ENCODE measurements at regions not wholly inside any gene's neighbourhood (a gene's known extent, or its start where the extent isn't known, plus 50 kb on each side); places are given as distances from the start of the nearest gene placed in this dataset.
"Not testable (repeated sequence)": the region's sequence is repeated elsewhere in the genome, so short reads cannot be mapped to it uniquely, and the experiment has no call there.

DNA sequence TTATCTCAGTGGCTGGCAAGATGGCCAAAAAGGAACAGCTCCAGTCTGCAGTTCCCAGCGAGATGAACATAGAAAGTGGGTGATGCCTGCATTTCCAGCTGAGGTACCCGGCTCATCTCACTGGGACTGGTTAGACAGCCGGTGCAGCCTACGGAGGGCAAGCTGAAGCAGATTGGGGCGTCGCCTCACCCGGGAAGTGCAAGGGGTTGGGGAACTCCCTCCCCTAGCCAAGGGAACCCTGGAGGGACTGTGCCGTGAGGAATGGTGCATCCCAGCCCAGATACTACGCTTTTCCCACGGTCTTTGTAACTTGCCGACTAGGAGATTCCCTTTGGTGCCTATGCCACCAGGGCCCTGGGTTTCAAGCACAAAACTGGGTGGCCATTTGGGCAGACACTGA is 324.7 kb downstream of the GJA1 start:
- ATAC-seq (no peak), DNase-seq (no peak)
- no peaks in the 10 kb centered on the region for H3K4me1 Mint-ChIP-seq
- H3K27me3 Mint-ChIP-seq: no peaks in the 10 kb centered on the region
- H3K4me3 Mint-ChIP-seq: no peak overlapping the region
- H3K9me3 Mint-ChIP-seq: peaks cover 4 to 19% of the 10 kb centered on the region in 2 donors
- no peak overlapping the region for H3K27ac Mint-ChIP-seq

DNA sequence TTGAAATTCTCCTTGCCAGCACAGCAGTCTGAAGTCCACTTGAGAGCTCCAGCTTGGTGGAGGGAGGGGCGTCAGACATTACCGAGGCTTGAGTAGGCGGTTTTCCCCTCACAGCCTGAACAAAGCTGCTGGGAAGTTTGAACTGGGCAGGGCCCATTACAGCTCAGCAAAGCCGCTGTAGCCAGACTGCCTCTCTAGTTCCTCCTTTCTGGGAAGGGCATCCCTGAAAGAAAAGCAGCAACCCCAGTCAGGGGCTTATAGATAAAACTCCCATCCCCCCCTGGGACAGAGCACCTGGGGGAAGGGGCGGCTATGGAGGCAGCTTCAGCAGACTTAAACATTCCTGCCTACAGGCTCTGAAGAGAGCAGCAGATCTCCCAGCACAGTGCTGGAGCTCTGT is 325.3 kb downstream of the GJA1 start:
- Mint-ChIP-seq H3K27me3 (no peaks in the 10 kb centered on the region), H3K27ac (no peak overlapping the region), H3K9me3 (peaks cover 4 to 21% of the 10 kb centered on the region in 2 donors), H3K4me1 (no peaks in the 10 kb centered on the region), H3K4me3 (no peak overlapping the region)
- ATAC-seq (no peak), DNase-seq (no peak)

DNA sequence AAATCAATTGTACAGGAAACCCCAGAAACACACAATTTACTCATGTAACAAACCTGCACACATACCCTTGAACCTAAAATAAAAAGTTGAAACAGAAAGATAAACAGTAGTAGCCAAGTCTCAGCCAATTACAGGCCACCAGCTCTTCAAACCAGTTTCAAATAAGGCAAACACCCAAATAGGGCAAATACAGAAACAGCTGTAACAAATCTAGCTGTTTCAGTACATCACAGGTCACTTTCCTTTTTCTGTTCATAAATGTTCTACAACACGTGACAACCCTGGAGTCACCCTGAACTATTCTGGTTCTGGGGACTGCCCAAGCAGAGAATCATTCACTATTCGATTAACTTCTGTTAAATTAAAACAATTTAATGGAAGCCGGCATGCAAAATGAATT is 329.0 kb downstream of the GJA1 start:
- no peak for ATAC-seq
- no peak for DNase-seq
- Mint-ChIP-seq H3K27me3 (no peaks in the 10 kb centered on the region), H3K9me3 (peaks cover 4 to 21% of the 10 kb centered on the region in 2 donors), H3K27ac (no peak overlapping the region), H3K4me1 (no peaks in the 10 kb centered on the region), H3K4me3 (no peak overlapping the region)

DNA sequence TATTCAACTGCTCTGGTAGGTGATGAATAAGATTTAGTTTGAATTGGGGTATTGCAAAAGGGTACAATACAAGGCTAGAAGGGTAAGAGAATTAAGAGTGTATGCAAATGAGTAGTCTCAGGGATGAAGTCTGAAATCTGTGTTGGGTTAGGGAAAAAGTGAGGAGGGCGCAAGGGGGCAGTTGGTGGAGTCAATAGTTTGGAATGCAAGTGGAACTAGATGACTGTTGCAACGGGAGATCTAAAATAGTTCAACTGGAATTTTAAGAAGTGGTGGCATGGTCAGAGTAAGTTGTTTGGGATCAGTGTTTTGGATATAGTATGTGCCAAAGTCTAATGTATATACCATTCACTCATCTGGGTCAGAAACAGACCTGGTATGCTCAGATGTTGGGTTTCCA is 329.6 kb downstream of the GJA1 start:
- H3K4me1 Mint-ChIP-seq: no peaks in the 10 kb centered on the region
- ATAC-seq (no peak), DNase-seq (no peak)
- H3K27ac Mint-ChIP-seq: no peak overlapping the region
- peaks cover 4 to 21% of the 10 kb centered on the region in 2 donors for H3K9me3 Mint-ChIP-seq
- no peaks in the 10 kb centered on the region for H3K27me3 Mint-ChIP-seq
- no peak overlapping the region for H3K4me3 Mint-ChIP-seq

DNA sequence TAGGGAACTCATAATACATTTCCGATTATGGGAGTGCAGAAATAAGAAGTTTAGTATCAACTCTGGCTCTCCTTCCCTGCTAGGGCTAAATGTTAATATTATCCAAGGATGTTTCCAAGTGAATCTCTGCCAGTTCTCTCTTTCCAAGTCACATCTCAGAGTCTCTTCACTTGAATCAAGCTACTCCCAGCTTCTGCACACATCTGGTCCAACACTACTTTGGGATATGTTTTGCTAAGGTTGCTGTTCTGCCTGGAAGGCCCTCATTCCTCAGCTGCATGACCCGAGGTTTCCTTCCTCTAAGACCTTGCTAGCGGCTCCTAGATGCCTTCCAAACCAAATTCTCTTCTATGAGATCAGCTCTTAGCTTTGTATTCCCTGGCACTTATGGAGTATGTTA is 331.8 kb downstream of the GJA1 start:
- Mint-ChIP-seq H3K4me1 (peaks cover 17% of the 10 kb centered on the region), H3K4me3 (no peak overlapping the region), H3K27ac (no peak overlapping the region), H3K9me3 (peaks cover 9 to 10% of the 10 kb centered on the region in 2 donors), H3K27me3 (no peaks in the 10 kb centered on the region)
- no peak for ATAC-seq
- no peak for DNase-seq

DNA sequence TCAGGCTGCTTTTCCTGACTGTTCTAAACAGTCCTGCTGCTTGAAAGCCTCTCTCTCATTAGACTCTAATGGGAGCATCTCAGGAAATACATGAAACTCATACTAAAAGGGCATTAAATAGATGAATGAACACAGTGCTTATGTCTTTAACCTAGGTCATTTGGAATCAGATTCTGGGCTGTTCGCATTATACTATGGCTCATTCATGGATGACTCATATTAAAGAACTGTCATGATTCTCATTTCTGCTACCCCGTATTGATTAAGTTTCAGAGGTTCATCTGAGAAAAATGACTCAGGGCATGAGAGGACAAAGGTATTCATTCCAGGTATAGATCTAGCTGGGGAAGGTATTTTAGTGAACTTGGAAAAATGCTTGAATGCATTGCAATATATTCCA is 335.5 kb downstream of the GJA1 start:
- H3K4me3 Mint-ChIP-seq: peak overlapping the region; percentile 5 to 19
- H3K4me1 Mint-ChIP-seq: peaks cover 27% of the 10 kb centered on the region
- ATAC-seq (peak; percentile 93), DNase-seq (no peak)
- no peak overlapping the region for H3K27ac Mint-ChIP-seq
- H3K9me3 Mint-ChIP-seq: peaks cover 7 to 9% of the 10 kb centered on the region in 2 donors
- H3K27me3 Mint-ChIP-seq: peaks cover 7% of the 10 kb centered on the region

DNA sequence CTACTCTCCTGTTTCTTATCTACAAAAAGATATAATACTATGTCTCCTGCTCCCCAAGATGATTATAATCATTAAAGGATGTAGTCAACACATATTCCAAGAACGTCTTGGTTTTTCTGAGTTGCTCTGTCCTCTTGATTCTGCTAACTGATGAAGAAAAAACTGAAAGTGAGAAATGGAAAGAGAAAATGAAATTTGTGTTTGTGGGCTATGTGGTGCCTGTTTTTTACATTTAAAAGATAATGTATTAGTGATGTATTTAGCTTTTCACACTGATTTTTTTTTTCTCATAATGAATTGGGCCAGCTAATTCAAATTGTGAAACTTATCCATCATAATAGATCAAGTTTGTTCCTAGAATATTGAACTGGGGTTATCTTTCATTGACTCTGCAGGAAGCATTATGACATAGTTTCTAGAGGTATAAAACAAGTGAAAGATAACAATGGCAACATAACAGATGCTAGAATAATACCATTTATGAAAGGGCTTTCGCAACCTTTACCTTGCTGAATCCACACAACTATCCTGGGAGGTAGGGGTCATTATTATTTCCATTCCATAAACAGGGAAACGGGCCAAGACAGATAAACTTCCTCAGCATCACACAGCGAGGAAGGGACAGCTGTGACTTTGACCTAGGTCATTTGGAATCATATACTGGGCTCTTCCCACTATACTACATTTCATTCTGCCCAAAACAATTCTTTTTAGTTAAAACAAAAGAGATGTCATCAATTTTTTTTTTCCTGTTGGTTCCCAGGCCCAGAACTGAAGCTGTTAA is 336.7 kb downstream of the GJA1 start:
- peak overlapping the region; percentile 28 to 79 for H3K27ac Mint-ChIP-seq
- DNase-seq (no peak), ATAC-seq (peak; percentile 68)
- peak overlapping the region; percentile 1 to 39 for H3K4me3 Mint-ChIP-seq
- H3K9me3 Mint-ChIP-seq: peaks cover 7 to 9% of the 10 kb centered on the region in 2 donors
- H3K4me1 Mint-ChIP-seq: peaks cover 27% of the 10 kb centered on the region
- peaks cover 7% of the 10 kb centered on the region for H3K27me3 Mint-ChIP-seq

DNA sequence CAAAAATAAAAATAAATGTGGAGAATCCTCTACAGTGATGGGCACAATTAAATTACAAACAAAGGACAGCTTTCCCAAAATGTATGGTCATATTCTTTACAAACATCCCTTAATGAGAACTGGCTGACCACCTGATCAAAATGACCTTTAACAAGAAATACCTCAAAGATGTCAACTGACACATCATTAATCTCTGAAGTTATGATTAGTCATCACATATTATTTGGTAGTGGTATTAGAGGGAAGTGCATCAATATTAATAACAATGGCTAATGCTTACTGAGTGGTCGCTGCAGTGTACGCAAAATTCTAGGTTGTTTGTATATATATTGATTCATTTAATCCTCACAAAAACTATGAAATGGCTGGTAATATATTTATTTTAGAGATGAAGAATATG is 340.6 kb downstream of the GJA1 start:
- peaks cover 7% of the 10 kb centered on the region for H3K27me3 Mint-ChIP-seq
- H3K9me3 Mint-ChIP-seq: peaks cover 5 to 7% of the 10 kb centered on the region in 2 donors
- no peak overlapping the region for H3K27ac Mint-ChIP-seq
- DNase-seq (no peak), ATAC-seq (no peak)
- no peak overlapping the region for H3K4me3 Mint-ChIP-seq
- peaks cover 22% of the 10 kb centered on the region for H3K4me1 Mint-ChIP-seq

DNA sequence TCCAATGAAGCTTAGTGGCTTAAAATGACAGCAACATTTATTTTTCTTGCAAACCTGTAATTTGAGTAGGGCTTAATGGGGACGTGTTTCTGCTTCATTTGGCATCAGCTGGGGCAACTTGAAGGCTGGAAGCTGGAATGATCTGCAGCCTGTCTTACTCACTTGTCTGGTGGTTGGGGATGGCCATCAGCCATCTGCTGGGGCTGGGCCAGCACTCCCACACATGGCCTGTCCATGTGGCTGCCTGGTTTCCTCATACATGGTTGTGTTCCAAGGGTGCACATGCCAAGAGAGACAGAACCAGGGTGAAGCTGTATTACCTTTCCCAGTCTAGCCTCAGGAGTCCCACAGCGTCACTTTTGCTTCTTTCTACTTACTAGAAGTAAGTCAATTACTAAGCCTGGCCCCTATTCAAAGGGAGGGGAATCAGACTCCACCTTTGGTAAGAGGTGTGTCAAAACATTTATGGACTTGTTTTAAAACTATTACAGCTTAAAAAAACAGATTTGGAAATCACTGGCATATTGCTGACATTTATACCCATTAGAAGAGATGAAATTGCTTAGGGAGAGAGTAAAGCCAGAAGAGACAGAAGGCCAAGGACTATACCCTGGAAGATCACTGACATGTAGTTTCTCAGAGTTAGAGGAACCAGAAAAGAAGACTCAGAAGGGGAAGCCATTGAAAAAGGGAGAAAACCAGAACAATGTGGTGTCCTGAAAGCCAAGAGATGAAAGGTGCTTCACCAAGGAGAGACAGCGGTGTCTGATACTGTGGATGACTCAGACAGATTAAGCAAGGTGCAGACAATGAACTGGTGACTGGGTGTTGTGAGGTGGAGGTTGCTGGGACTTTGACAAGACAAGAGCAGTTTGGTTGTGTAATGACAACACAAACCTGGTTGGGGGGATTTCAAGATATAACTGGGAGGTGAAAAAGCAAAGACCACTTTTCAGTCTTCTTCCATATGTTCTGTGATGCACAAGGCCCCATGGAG is 345.2 kb downstream of the GJA1 start:
- Mint-ChIP-seq H3K27me3 (no peaks in the 10 kb centered on the region), H3K27ac (no peak overlapping the region), H3K9me3 (no peaks in the 10 kb centered on the region), H3K4me1 (no peaks in the 10 kb centered on the region), H3K4me3 (no peak overlapping the region)
- ATAC-seq (peak; percentile 86), DNase-seq (no peak)

DNA sequence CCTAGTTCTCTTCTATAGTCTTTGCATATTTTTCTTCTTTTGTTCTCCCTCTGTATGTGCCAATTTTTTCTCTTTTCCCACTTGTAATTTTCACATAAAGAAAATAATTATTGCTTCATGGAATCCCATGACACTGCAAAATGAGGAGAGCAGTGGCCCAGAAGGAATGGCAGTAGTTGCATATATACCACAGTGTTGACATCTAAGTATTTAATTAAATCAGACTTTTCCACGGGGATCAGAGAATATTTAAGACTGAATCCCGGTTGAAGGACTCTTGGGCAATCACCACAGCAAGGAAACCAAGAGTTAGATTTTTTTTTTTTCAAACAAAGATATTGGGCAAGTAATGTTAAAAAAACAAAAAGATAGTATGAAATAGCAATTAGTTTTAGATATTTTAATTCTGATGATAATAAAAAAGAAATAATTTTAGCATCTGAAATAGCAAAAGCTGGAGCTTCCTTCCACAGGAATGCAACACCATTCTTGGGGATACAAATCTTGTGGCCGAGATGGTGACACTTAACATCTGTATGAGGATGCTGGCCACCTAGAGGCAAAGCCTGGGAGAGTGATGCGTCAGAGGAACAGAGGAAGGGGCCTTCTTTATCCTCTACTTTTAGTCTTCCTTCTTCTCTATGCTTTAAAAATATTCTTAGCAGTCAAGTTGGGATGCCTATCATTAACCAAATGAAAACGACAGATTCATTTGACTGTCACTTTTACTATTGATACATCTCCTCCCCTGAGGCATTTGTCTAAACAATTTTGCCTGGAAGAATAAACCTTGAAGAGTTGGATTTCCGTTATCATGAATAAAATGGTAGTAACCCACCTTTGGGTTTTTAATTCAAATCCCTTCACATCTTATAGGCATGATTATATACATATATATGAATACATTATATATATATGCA is 356.2 kb downstream of the GJA1 start:
- DNase-seq (no peak), ATAC-seq (no peak)
- Mint-ChIP-seq H3K27ac (no peak overlapping the region), H3K4me1 (no peaks in the 10 kb centered on the region), H3K27me3 (no peaks in the 10 kb centered on the region), H3K4me3 (no peak overlapping the region), H3K9me3 (peaks cover 0 to 6% of the 10 kb centered on the region in 2 donors)

DNA sequence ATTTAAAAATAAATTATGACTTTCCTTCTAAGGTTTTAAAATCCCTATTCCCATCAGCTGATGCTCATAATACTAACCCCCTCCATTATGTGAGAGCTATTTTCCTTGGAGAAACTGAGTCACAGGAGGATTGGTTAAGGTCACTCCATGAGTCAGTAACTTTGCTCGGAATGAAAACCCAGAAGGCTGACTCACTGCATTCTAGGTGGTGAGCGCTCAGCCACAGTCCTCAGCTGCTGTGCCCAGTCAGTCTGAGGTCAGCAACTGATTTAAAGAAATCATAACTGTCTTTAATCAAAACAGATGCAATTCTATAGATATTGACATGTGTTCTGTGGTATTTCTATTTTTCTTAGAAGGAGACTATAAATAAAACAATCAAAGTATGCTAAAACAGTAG is 359.2 kb downstream of the GJA1 start:
- no peaks in the 10 kb centered on the region for H3K4me1 Mint-ChIP-seq
- H3K9me3 Mint-ChIP-seq: peaks cover 0 to 21% of the 10 kb centered on the region in 2 donors
- no peak overlapping the region for H3K4me3 Mint-ChIP-seq
- no peak for DNase-seq
- no peaks in the 10 kb centered on the region for H3K27me3 Mint-ChIP-seq
- H3K27ac Mint-ChIP-seq: no peak overlapping the region
- ATAC-seq: no peak

DNA sequence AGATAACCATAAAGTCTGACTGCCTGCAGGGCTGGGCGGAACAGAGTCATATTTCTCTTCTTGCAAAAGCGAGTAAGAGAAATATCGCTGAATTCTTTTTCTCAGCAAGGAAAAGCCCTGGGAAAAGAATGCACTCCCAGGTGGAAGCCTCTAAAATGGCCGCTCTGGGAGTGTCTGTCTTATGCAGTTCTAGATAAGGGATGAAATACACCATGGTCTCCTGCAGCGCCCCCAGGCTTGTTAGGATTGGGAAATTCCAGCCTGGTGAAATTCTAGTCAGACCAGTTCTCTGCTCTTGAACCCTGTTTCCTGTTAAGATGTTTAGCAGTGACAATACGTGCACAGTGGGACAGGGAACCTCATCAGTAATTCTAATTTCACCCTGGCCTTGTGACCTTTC is 362.2 kb downstream of the GJA1 start:
- H3K27me3 Mint-ChIP-seq, ATAC-seq, H3K27ac Mint-ChIP-seq, H3K4me3 Mint-ChIP-seq, H3K4me1 Mint-ChIP-seq, DNase-seq: not testable (repeated sequence)
- H3K9me3 Mint-ChIP-seq: peaks cover 18 to 42% of the 10 kb centered on the region in 2 donors

DNA sequence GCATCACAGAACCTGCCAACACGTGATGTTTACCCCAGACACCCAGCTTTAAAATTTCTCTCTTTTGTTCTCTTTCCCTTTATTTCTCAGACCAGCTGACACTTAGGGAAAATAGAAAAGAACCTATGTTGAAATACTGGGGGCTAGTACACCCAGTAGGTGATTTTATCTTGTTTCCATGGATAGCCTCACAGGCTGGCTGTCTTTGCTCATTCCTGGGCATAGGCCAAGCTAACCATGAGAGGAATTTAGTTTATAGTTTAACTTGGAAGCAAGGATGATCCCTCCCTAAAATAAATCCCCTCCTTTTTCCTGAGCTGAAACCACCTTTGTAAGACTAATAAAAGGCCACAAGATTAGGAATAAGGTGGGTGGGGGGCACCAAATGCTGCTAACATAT is 362.7 kb downstream of the GJA1 start:
- H3K27me3 Mint-ChIP-seq, ATAC-seq, H3K27ac Mint-ChIP-seq: not testable (repeated sequence)

DNA sequence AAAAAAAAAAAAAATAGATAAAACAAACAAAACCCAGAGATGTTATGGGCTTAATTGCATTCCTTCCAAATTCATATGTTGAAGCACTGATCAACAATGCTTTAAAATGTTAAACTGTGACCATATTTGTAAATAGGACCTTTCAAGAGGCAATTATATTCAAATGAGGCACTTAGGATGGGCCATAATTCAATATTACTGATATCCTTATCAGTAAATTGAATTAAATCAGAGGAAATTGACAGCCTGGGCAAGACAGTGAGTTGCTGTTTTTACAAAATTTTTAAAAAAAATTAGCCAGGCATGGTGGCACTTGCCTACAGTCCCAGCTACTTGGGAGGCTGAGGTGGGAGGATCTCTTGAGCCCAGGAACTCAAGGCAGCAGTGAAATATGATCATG is 364.1 kb downstream of the GJA1 start:
- no peaks in the 10 kb centered on the region for H3K27me3 Mint-ChIP-seq
- no peak overlapping the region for H3K4me3 Mint-ChIP-seq
- ATAC-seq (no peak), DNase-seq (no peak)
- no peak overlapping the region for H3K27ac Mint-ChIP-seq
- H3K9me3 Mint-ChIP-seq: peaks cover 28 to 54% of the 10 kb centered on the region in 2 donors
- H3K4me1 Mint-ChIP-seq: no peaks in the 10 kb centered on the region

More for the DNA sequence above, 362.7 kb downstream of the GJA1 start:
- not testable (repeated sequence) for H3K4me3 Mint-ChIP-seq, H3K4me1 Mint-ChIP-seq, DNase-seq
- H3K9me3 Mint-ChIP-seq: peaks cover 23 to 48% of the 10 kb centered on the region in 2 donors

DNA sequence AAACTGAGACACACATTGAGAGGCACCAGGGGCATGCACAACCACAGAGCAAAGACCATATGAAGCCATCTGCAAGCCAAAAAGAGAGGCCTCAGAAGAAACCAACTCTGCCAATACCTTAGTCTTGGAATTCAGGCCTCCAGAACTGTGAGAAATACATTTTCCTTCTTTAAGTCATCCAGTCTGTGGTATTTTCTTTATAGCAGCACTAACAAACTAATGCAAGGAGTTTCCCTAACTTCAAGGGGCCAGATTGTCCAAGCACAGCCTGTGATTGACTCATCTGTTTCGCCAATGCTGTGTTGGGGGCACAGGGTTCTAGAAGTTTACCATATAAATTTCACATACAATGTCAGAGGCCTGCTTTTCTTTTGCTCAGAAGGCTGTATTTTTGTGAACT is 364.6 kb downstream of the GJA1 start:
- no peaks in the 10 kb centered on the region for H3K4me1 Mint-ChIP-seq
- peaks cover 28 to 54% of the 10 kb centered on the region in 2 donors for H3K9me3 Mint-ChIP-seq
- no peak overlapping the region for H3K27ac Mint-ChIP-seq
- H3K27me3 Mint-ChIP-seq: no peaks in the 10 kb centered on the region
- no peak for ATAC-seq
- no peak overlapping the region for H3K4me3 Mint-ChIP-seq
- no peak for DNase-seq
